PFSK-1 (cell line): ENCODE measurements at regions not wholly inside any gene's neighbourhood (a gene's known extent, or its start where the extent isn't known, plus 50 kb on each side); places are given as distances from the start of the nearest gene placed in this dataset.

Experiments
- FOXP2 ChIP-seq: optimal IDR thresholded peaks from 2 replicates; pipeline ENCODE3; 2011; ENCODE audit warnings: borderline replicate concordance, control low read depth, inconsistent platforms; ENCODE audit not compliant: insufficient read depth; ENCODE audit errors: extremely low read length, extremely low read depth
- POLR2AphosphoS5 ChIP-seq: IDR thresholded peaks from 2 replicates; pipeline ENCODE4 v1.6.1; 2012; ENCODE audit warnings: low read depth, mild to moderate bottlenecking, control low read depth, low read length, moderate library complexity
- SIN3A ChIP-seq: IDR thresholded peaks from 2 replicates; pipeline ENCODE4 v1.6.1; 2012; ENCODE audit warnings: mild to moderate bottlenecking, low read length, moderate library complexity, borderline replicate concordance; ENCODE audit not compliant: insufficient read depth
- TAF1 ChIP-seq: IDR thresholded peaks from 2 replicates; pipeline ENCODE4 v1.6.1; 2012; ENCODE audit warnings: low read length, control low read depth, borderline replicate concordance; ENCODE audit not compliant: insufficient read depth
- TF ChIP-seq, protein P1 (sequence below), 2 experiments: IDR thresholded peaks; 2 replicates each; pipeline versions ENCODE4 v1.6.1 to v1.8.0; 2011 to 2012; ENCODE audit warnings: low read depth in 2 of 2, low read length in 2 of 2, control low read depth in 1 of 2, inconsistent platforms in 1 of 2, mild to moderate bottlenecking in 1 of 2, moderate library complexity in 1 of 2; ENCODE audit not compliant: insufficient read depth in 1 of 2

DNA sequence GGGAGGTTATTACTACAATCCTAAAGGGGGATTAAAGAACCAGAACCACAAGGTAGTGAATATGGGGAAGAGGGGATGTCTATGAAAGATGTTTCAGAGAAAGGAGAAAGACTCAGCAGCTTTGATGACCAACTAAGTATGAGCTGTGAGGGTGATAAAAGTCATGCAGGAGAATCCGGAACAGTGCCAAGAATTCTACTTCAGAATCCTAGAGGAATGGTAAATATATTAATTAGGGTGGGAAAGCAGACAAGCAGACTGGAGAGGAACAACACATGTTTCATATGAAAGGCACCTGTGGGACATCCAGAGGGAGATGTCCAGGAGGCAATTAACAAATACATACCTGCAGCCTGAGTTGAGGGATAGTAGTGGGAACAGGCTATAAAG is 642.2 kb upstream of the DIPK2B start:
- TF ChIP-seq POLR2AphosphoS5: no peak
- no peak for TF ChIP-seq FOXP2
- TF ChIP-seq, protein P1, sequence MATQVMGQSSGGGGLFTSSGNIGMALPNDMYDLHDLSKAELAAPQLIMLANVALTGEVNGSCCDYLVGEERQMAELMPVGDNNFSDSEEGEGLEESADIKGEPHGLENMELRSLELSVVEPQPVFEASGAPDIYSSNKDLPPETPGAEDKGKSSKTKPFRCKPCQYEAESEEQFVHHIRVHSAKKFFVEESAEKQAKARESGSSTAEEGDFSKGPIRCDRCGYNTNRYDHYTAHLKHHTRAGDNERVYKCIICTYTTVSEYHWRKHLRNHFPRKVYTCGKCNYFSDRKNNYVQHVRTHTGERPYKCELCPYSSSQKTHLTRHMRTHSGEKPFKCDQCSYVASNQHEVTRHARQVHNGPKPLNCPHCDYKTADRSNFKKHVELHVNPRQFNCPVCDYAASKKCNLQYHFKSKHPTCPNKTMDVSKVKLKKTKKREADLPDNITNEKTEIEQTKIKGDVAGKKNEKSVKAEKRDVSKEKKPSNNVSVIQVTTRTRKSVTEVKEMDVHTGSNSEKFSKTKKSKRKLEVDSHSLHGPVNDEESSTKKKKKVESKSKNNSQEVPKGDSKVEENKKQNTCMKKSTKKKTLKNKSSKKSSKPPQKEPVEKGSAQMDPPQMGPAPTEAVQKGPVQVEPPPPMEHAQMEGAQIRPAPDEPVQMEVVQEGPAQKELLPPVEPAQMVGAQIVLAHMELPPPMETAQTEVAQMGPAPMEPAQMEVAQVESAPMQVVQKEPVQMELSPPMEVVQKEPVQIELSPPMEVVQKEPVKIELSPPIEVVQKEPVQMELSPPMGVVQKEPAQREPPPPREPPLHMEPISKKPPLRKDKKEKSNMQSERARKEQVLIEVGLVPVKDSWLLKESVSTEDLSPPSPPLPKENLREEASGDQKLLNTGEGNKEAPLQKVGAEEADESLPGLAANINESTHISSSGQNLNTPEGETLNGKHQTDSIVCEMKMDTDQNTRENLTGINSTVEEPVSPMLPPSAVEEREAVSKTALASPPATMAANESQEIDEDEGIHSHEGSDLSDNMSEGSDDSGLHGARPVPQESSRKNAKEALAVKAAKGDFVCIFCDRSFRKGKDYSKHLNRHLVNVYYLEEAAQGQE (IDR thresholded peaks at IDR 0.05; ENCODE audit: insufficient read depth in 1 of 2, low read depth in 2 of 2, low read length in 2 of 2): no peak
- no peak for TF ChIP-seq SIN3A
- TF ChIP-seq TAF1: no peak

DNA sequence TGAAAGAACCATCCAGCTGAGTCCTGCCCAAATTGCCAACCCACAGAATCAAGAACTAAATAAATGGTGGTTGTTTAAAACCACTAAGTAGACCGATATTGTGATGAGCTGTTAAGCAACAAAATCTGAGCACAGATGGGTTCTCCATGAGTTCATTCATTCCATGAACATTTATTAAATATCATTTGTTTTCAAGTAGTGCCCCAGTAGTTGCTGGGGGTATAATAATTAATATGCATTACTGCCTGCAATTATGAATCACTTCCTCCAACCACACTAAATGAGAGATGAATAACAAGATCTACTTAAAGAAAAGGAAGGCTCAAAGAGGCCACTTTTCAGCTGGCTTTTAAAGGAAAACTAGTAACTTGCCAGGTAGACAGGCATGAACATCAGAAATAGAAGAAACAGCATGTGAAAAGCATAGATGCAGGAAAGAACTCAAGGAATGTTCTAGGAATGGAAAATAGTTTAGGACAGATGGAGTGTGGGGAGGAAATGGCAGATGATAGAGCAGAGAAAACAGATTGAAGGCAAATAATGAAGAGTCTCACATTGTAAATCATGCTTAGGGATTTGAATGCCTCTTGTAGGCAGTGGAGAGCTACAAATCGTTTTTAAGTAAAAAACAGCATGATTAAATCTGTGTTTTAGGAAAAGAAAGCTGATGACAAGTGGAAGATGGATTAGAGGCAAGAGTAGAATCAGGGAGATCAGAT is 641.7 kb upstream of the DIPK2B start:
- TF ChIP-seq POLR2AphosphoS5 (no peak), SIN3A (no peak), TAF1 (no peak), FOXP2 (no peak)
- TF ChIP-seq, protein P1 (IDR thresholded peaks at IDR 0.05; ENCODE audit: insufficient read depth in 1 of 2, low read depth in 2 of 2, low read length in 2 of 2): no peak

DNA sequence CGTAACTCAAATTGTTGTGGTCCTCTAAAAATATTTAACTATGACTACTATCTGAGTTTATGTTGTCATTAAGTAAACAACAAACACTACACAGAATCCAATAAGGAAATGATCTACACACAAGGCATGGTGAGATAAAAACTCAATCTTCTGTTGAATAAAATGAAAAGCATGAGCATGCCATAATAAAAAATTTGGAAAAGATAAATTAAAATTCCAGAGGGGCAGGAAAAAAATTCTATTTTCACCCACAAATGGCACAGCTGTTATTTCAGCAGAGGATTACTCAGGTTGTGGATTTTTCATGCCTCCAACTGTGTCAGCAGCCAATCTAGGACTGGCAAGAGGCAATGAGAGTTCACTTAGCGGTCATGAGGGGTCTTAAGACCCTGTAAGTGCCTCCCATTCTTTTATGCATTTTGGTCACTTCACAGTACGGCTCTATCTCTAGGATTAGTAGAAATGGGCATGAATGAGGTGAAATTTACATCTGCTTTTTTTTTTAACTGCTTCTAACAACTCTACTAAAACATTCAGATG is 639.8 kb upstream of the DIPK2B start:
- TF ChIP-seq SIN3A (no peak), POLR2AphosphoS5 (no peak), FOXP2 (no peak), TAF1 (no peak)
- TF ChIP-seq, protein P1 (IDR thresholded peaks at IDR 0.05; ENCODE audit: insufficient read depth in 1 of 2, low read depth in 2 of 2, low read length in 2 of 2): no peak

DNA sequence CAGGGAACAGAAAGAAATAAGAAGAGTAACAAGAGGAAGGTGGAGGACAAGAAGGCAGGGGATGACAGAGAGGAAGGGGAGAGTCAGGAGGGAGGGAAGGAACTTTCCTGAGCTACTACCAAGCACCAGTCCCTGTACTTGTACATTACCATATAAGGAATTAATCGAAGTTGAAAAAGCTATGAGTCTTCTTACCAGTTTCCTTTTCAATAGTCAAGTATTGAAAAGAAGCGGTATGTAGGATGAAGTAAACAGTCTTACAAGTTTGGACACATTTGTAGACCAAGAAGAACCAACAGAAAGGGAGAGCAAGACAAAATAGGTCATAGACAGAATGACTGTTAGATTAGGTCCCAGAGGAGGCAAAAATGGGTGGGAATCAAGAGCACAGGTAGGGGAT is 629.7 kb upstream of the DIPK2B start:
- TF ChIP-seq TAF1 (no peak), FOXP2 (no peak), SIN3A (no peak), POLR2AphosphoS5 (no peak)
- TF ChIP-seq, protein P1 (IDR thresholded peaks at IDR 0.05; ENCODE audit: insufficient read depth in 1 of 2, low read depth in 2 of 2, low read length in 2 of 2): no peak

DNA sequence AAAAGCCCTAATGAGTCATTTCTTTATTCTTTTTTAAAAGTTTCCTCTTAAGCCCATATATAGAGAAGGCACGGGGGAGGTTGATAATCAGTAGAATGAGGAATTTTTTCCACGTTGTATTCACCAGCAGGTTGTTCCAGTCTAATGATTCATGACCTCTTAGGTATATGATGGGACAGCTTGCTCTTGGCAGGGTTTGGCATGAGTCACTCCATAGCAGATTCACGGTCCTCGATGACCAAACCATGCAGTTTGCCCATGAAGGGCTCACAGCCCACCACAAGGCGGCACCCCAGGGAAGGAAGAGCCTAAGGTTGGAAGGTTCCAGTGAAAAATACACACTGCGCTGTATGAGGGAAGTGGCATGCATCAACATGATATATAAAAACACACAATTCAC is 623.8 kb upstream of the DIPK2B start:
- no peak for TF ChIP-seq TAF1
- TF ChIP-seq FOXP2: no peak
- TF ChIP-seq, protein P1 (IDR thresholded peaks at IDR 0.05; ENCODE audit: insufficient read depth in 1 of 2, low read depth in 2 of 2, low read length in 2 of 2): no peak
- TF ChIP-seq POLR2AphosphoS5: no peak
- no peak for TF ChIP-seq SIN3A
